Fibroblast of gingiva (primary cell): ENCODE measurements at regions not wholly inside any gene's neighbourhood (a gene's known extent, or its start where the extent isn't known, plus 50 kb on each side); places are given as distances from the start of the nearest gene placed in this dataset.

Source experiments
- DNase-seq: peaks from one replicate; pipeline ENCODE4 v3.0.0-alpha.2; 2011; ENCODE audit warnings: low read depth

DNA sequence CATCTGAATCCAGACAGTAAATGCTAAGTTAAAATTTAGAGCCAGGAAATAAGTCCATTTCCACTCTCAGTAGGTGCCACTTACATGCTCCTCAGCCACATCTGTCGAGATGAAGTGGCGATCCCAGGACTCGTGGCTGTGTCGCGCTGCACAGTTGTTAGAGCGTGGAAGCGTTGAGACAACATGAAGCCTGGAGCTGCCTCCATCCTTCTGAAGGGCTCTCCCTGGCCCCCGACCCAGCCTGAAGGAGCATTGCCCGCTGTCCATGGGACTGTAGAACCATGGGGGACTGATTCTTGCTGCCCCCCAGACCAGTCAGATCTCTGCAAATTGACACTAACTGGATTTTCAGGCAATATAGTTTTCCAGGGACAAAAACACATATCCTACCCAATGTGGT, 58.9 kb downstream of the IRX1 start:
- no peak for DNase-seq

DNA sequence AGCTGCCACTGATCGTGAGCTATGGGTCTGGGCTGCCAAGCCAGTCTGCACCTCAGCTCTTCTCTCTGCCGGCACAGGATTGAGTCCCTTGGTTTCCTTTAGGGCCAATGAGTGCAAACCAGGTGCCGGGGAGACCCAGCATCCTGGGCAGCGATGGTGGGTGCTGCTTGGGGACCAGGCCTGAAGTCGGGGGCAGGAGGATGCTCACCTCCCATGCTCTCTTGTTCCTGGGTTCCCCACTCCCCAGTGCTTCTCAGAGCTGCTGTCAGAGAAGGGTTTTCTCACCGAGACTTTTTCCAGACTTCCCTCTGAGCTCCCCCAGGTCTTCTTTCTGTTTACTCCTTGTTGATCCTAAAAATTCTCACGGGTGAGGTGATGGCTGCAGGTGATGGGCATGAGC, 61.2 kb downstream of the IRX1 start:
- no peak for DNase-seq

DNA sequence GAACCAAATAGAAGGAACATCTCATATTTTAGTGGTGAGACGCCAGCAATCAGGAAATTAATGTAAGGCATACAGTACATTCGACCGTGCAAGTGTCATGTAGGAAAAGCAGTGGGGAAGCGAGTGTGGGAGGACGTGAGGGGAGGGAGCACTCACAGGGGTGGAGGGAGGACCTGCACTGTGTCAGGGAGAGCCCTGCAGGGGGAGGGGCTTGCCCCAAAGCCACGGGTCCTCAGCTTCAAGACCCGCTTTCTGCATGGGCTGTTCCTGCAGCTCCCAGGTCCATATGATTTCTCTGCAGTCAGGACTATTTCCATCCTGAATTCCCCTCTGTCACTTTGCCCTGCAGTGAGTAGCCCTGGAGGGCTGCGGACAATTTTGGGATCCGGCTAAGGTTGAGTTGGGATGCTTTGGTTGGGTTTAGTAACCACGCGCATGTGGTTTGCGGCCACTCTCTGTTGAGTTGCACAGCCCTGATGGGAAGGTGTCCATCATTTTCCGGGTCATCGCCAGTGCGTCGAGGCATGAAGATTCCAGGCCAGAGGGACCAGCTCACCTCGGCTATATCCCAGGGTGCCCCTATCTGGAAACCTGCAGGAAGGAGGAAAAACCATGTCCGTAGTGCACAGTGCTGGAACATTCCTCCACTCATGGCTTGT, 61.9 kb downstream of the IRX1 start:
- no peak for DNase-seq

DNA sequence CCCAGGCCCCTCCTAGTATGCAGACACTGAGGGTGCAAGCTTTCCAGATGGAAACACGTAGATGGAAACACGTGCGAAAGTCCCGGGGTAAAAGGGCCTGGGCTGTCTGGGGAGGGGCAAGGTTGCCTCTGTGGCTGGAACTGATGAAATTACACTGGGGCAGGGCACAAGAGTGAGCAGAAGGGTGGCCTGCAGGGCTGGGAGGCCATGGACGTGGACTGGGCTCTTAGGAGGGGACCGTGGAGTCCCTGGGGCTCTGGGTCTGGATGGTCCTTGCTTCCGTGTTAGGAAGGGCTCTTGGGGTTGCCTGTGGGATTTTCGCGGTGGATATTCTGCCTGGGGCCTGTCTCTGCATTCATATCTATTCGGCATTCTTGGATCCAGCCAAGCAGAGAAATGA, 63.3 kb downstream of the IRX1 start:
- DNase-seq: no peak

DNA sequence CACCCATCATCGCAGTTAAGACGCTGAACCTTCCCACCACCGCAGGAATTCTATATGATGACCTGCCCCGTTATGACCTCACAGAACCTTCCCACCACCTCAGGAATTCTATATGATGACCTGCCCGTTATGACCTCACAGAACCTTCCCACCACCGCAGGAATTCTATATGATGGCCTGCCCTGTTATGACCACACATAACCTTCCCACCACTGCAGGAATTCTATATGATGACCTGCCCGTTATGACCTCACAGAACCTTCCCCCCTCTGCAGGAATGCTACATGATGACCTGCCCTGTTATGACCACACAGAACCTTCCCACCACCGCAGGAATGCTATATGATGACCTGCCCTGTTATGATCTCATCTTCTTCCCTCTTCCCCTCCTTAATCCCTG, 64.3 kb downstream of the IRX1 start:
- DNase-seq: peak; percentile 6

DNA sequence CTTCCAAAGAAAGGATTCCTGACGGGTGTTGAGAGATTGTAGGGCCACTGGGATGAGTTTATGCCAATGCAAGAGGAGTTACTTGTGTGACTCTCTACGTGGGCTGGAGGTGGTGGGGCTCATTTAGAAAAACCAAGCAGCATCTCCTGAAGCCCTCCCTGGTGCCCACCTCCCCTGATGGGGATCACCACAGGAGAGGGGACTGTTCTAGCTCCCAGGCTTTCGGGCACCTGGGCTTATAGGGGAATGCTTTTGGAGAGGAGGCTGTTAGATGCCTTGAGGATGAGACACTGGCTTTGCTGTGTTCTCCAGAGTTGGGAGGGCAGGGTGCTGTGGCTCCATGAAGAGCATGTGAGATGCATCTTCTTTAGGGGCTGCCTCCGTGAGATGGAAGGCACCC, 65.0 kb downstream of the IRX1 start:
- DNase-seq: no peak

DNA sequence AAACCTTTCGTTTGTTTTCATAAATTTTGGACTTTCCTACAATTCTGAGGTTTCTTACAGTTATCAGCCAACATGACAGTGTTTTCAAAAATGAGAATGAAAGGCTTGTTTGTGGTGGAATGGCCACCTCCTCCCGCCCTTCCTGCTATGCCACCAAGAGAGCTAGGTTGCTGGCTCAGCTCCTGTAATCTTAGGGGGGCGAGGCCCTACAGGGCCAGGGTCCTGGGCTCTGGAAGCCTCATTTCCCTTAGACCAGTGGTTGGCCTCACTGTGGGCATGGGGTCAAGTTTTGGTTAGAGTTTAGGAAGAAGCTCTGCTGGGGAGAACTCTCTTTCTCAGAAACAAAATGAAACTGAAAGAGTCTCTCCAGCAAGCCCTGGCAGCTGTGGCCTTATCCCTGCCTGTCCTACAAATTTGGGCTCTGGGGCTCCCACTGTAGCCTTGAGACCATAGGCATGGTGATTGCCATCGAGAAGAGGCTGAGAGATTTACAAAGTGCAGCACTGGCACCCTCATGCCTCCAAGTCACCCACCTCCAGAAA, 66.2 kb downstream of the IRX1 start:
- DNase-seq: no peak

DNA sequence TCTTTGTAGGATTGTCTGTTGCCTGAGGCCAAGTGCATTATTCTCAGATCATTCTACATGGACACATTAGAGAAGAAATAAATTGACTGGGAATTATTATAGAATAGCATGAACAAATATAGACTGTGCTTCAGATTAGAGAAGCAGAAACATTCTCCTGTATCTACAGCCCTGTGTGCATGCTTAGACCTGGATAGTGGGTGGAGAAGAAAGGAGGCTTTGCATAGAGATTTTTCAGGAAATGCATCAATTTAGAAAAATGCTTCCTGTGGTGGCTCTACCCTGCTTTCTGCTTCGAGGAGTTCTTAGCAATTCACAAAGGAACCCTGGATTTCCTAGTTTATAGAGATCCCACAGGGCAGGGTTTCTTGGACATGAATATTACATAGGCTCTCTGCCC, 66.7 kb downstream of the IRX1 start:
- DNase-seq: no peak

DNA sequence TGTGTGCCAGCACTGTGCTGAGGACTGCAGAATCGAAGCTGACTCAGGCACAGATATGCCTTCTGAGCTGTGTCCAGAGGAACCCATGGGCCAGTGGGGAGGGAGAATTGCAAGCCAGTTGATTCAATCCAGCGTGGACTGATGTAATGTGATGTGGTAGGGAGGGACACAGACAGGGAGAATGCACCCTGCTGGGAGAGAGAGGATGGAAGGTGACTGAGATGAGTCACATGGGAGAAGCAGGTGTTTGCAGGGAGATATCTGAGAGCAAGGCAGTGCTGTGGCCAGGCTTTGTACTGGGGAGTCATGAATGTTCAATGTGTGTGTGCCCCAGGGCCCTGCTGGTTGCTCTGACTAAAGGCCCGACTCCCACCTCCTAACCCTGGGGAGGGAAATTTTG, 75.7 kb downstream of the IRX1 start:
- no peak for DNase-seq

DNA sequence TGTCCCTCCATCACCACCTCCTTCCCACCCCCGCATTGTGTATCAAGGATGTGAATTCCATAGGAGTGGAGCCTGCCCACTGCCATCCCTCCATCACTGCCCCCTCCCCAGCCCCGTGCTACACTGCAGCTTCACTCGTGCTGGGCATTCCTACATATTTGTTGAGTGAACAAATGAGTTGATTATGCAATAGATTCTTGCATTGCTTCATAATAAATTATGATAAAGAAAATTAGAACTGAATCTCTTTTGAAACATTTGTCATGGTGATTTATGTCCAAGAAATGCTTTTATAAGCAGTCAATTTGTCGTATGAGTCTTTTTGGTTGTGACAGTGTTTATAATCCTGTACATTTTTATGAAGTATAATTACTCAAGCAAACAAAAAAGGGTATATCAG, 83.2 kb downstream of the IRX1 start:
- DNase-seq: no peak

DNA sequence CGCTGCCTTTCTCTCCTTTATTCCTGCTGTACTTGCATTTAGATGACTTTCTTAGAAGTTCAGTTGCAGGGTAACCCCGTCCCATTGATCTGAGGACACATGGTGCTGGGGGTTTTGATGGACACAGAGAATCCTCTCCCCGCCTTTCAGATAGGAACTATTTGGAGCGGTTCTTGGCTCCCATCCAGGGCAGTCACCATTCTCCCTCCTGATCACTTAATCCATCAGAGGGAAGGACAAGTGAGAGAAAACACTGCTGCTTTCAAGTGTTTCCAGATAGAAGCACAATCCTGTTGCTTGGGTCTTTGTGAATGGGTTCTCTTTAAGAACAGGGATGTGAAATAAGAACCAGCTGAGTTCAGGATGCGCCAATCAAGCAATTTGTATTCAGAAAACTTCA, 85.2 kb downstream of the IRX1 start:
- no peak for DNase-seq

DNA sequence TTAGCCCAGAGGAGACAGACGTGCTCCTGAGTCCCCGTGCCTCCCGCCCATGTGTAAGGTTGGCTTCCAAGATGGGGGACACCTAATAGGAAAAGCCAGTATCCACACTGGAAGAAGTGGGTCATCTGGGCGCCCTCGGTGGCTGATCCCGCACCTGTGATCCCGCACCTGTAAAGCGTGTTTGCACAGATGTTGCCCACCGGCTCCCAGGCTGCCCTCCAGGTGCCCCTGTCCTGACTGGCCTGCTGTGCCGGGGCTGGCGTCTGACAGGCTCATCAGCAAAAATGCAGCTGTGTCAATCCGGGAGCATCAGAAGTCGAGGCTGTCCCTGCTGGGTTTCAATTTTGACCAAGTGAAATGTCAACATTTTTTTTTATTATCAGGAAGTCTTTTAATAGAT, 88.5 kb downstream of the IRX1 start:
- no peak for DNase-seq

DNA sequence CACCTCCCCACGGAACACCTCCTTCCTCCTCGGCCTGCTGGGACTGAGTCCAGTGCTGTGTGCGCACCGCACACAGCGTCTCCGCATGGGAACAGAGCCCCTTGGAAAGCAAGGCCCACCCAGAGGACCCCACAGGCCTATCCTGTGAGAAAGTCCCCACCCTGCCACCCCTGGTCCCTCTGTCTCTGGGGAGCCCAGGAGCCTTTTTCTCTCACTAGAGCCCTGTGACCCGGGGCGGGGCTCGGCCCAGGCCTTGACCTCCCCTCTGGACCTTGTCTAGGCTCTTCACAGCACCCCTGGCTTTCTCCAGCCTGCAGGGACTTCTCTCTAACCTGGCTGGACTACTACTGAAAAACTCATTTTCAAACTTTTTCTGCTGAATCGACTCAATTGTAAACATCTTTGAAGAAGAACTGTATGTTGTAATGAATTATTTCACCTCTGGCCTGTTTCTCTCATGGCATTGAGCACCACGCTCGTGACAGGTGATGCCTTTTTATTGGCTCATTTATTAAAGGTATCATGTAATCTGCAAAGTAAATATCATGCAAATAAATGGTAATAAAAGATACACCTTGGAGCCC, 89.2 kb downstream of the IRX1 start:
- no peak for DNase-seq

DNA sequence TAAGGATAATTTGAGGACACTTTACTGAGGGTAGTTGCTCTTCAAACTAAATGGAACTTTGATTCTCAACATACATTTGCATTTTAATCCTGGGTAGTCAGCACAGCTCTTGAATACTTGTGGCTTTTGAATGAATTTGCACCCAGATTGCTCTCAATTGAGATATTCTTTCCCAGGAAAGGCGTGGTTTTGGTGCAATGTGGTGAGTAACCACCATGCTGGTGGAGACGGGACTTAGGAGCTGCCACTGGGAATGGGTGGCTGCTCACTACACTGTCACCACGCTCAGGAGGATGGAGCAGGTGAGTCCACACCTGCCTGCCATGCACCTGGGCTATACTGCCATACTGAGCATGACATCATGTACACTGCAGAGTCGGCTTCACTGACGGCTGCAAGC, 99.2 kb downstream of the IRX1 start:
- DNase-seq: no peak

DNA sequence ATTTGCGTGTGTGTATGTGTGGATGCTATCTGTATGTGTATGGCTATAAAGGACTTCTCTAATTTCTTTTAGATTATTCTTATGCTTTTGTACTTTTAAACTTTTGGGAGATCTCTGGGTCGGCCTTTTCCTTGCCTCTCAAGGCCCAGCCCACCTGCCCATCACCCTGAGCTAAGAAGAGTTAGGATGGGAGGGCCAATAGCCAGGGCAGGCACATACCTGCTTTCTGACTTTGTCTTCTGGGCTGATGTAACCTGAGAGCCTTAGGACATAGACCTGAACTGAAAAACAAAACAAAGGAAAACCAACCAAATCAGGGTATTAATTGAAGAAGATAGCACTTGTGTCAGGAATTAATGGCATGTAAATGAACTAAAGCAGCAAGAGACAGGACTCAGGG, 100.2 kb downstream of the IRX1 start:
- no peak for DNase-seq

DNA sequence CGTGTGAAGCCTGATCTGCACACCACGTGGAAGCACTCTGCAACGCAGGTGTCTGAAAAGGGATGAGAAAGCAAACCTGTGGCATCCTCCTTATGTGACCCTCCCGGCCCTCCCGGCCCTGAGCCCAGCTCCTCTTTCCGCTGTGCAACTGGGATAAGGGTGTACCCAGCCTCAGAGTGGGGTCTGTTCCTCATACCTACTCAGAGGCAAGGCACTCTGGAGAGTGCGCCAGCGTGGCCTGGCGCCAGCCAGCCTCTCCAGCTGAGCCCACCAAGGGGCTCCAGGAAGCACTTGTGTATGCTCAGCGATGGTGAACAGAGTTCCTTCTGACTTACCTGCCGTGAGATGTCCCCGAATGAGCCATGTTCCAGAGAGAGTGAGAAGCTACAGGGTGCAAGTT, 102.8 kb downstream of the IRX1 start:
- DNase-seq: no peak

DNA sequence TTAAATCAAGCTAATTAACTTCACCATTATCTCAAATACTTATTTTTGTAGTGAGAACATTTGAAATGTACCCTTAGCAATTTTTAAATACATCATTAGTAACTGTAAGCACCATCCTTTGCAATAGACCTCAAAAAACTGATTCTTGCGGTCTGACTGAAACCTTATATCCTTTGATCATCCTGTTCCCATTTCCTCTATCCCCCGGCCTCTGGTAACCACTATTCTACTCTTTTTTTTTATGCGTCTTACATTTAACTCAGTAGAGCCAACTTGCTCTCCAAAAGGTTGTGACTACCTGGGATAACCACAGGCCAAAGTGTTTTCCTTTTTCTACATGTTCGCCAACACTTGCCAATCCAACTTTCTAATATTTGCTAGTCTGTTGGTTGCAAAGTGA, 106.1 kb downstream of the IRX1 start:
- DNase-seq: no peak

DNA sequence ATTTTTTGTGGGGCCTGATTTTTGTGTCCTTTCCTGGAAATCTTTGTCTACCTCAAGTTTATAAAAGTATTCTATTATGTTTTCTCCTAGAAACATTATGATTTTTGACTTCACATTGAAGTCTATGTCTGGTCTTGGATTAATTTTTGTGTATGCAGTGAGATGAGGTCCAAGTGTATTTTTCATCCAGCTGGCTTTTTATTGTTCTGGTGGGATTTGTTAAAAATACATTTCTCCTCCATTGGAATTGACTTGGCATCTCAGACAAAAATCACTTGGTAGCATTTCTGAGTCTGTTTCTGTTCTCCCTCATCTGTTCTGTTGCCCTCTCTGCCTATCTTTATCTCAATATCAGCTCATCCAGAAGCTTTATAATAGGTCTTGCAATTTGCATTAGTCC, 109.0 kb downstream of the IRX1 start:
- DNase-seq: no peak

DNA sequence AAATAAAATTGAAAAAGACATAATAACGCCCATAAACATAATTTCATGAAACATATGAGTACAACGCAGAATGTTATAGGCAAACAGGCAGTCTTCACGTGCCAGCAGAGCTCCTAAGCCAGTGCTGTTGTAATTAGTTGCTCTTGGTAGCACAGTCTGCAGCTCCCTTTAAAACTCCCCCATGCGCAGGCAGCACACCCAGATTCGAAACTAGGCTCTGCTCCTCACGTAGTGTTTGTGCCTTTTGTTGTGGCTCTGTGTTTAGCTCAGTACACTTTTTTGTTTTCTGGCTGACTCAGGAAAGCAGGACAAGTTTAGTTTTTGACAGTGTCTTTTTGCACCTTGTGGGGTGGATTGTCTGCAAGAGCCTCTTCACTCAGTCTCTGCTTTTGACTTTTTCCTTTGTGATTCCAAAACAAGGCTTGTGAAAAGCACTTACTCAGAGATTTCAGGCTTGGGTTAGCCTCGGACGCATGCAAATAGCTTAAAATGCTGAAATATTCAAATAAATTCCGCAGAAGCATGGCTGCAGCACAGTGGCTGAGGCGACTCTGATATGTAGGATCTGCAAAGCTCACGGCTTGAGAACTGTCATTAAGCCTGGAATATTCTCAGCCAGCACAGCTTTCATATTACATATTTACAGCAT, 113.6 kb downstream of the IRX1 start:
- no peak for DNase-seq

DNA sequence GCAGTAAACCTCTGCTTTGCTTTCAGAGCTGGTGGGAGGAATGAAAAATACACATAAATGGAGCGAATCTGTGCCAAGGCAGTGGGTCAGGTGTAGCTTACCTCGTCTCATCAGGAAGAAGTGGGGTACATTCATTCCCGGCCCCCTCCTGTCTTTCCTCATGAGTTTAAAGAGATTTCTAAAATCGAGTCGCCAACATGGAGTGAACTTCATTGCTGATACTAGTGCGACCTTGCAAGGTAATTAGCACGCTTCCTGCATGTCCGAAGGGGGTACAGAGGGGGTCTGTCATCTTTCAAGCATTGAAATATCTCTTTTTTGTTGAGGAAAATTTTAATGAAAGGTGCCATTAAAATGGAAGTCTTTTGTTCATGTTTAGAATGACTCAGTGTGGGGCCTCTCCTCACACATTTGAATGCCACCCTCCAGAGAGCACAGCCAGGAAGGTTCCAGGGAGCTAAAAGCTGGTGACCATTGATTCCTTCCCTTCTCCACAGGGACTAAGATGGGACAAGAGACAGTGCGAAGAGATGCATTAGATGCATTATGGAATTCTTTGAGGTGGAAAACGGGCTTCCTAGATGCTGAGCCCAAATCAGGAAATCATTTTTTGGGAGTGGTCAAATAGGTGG, 114.2 kb downstream of the IRX1 start:
- no peak for DNase-seq

DNA sequence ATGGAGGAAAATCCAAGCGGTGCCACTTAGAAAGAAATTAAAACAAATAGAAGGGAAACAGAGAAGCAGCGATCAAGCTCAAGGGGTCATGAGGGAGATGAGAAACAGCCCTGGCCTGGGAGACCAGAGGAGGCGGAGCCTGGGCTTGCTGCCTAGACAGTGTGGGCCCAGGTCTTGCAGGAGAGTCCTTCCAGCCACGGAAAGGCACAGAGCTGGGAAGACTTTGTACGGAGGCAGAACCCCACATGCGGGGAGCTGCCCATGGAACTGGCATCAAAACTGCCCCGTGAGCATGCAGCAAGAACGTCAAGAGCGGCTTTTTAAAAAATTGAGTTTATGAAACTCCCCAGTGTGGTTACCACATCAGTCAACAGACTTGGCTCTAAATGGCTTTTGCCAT, 119.4 kb downstream of the IRX1 start:
- no peak for DNase-seq

DNA sequence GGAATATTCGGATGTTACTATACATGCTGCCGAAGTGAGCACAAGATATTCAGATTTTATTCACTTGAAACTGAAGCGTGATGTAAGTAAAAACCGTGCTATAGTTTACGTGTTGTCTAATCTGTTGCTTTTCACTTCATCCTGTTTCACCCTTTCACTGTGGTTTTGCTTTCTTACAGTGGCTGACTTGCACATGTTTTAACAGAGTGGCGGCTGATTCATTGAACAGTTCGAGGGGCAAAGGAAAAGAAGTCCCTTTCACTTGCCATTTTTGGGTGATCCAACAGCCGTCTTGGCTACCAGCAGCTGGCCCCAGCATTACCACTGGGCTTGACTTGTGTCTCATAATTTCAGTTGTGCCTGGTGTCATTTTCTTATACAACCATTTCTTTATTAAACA, 134.0 kb downstream of the IRX1 start:
- no peak for DNase-seq

DNA sequence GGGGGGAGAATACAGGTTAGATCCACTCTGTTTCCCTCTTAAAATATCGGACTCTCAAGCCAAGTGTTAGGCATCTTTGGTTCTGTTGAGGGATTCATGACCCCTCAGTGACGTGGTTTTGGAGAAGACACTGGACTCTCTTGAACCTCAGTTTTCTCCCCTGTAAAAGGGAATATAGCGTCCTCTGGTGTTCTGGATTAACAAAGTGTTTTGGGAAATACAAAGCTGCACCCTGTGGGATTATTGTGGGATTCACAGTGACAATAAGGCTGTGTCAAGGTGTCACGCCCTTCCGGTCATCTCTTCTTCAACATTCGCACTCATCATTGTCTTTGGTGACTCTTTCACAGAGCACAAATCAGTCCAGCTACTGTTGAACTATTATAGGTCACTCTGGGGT, 139.0 kb downstream of the IRX1 start:
- no peak for DNase-seq
